ENCODE measurements at regions not wholly inside any gene's neighbourhood (a gene's known extent, or its start where the extent isn't known, plus 50 kb on each side); places are given as distances from the start of the nearest gene placed in this dataset.

- H3K36me3 ChIP-seq (ENCODE audit: low read depth, low read length): no peaks in the 10 kb centered on the region
- H3K9me3 ChIP-seq (ENCODE audit: low read length): no peaks in the 10 kb centered on the region
- H2AFZ ChIP-seq (ENCODE audit: low read length): no peak overlapping the region
- TF ChIP-seq EZH2 (IDR thresholded peaks at IDR 0.05; ENCODE audit: low read length, unreplicated experiment) (no peak), CTCF (conservative IDR thresholded peaks at IDR 0.05; ENCODE audit: low read depth, low read length) (no peak), EZH2phosphoT487 (IDR thresholded peaks at IDR 0.05; ENCODE audit: borderline replicate concordance, low read length) (no peak)
- H3K4me1 ChIP-seq (ENCODE audit: insufficient read depth, low read length): no peaks in the 10 kb centered on the region
- intact Hi-C loops (cut with micrococcal nuclease): no loop called here
- H3K4me2 ChIP-seq (ENCODE audit: low read length): no peak overlapping the region
- DNase-seq (no peak), ATAC-seq (no peak)
- no peaks in the 10 kb centered on the region for H3K9me2 ChIP-seq (replicated peaks; ENCODE audit: low read length)
- no TSS peak for BruUV-seq (replicated peaks)
- no peaks in the 10 kb centered on the region for H4K20me1 ChIP-seq (ENCODE audit: low read length)
- H3K27ac ChIP-seq (ENCODE audit: low read length): no peak overlapping the region
- no peak overlapping the region for H3K4me3 ChIP-seq (ENCODE audit: low read length)
- no peaks in the 10 kb centered on the region for H3K79me2 ChIP-seq (ENCODE audit: low read length)
- H3F3A ChIP-seq (ENCODE audit: low read length, unreplicated experiment): no peaks in the 10 kb centered on the region
- CTCF ChIA-PET: no interaction called here
- H3K9ac ChIP-seq (ENCODE audit: low read length): no peak overlapping the region
- POLR2A ChIA-PET (ENCODE audit: unreplicated experiment): no interaction called here
- no peaks in the 10 kb centered on the region for H3K27me3 ChIP-seq (ENCODE audit: low read length)
Observed at GRCh38 chr9:108684288-108685025, 171.3 kb downstream of the ACTL7B start.

GRCh38 chr9:108683245-108683644 lies 172.5 kb downstream of the ACTL7B start:
- DNase-seq: no peak
- Histone ChIP-seq H3K4me1 (ENCODE audit: insufficient read depth, low read length) (no peaks in the 10 kb centered on the region), H3K27ac (ENCODE audit: low read length) (no peak overlapping the region), H3K36me3 (ENCODE audit: low read depth, low read length) (no peaks in the 10 kb centered on the region), H3K27me3 (ENCODE audit: low read length) (no peaks in the 10 kb centered on the region), H4K20me1 (ENCODE audit: low read length) (no peaks in the 10 kb centered on the region), H3K9me3 (ENCODE audit: low read length) (no peaks in the 10 kb centered on the region), H3K4me3 (ENCODE audit: low read length) (no peak overlapping the region), H3K9ac (ENCODE audit: low read length) (no peak overlapping the region), H3K79me2 (ENCODE audit: low read length) (no peaks in the 10 kb centered on the region), H3K4me2 (ENCODE audit: low read length) (no peak overlapping the region), H3K9me2 (replicated peaks; ENCODE audit: low read length) (no peaks in the 10 kb centered on the region), H3F3A (ENCODE audit: low read length, unreplicated experiment) (no peaks in the 10 kb centered on the region), H2AFZ (ENCODE audit: low read length) (no peak overlapping the region)
- no TSS peak for BruUV-seq (replicated peaks)
- POLR2A ChIA-PET (ENCODE audit: unreplicated experiment): no interaction called here
- intact Hi-C loops (cut with micrococcal nuclease): no loop called here
- ATAC-seq: no peak
- CTCF ChIA-PET: no interaction called here
- no peak for TF ChIP-seq EZH2 (IDR thresholded peaks at IDR 0.05; ENCODE audit: low read length, unreplicated experiment)
- no peak for TF ChIP-seq CTCF (conservative IDR thresholded peaks at IDR 0.05; ENCODE audit: low read depth, low read length)
- no peak for TF ChIP-seq EZH2phosphoT487 (IDR thresholded peaks at IDR 0.05; ENCODE audit: borderline replicate concordance, low read length)

- Histone ChIP-seq H3K36me3 (ENCODE audit: low read depth, low read length) (no peaks in the 10 kb centered on the region), H3K9ac (ENCODE audit: low read length) (no peak overlapping the region), H3K9me2 (replicated peaks; ENCODE audit: low read length) (no peaks in the 10 kb centered on the region), H4K20me1 (ENCODE audit: low read length) (no peaks in the 10 kb centered on the region), H3K79me2 (ENCODE audit: low read length) (no peaks in the 10 kb centered on the region), H3F3A (ENCODE audit: low read length, unreplicated experiment) (no peaks in the 10 kb centered on the region), H3K4me3 (ENCODE audit: low read length) (no peak overlapping the region), H2AFZ (ENCODE audit: low read length) (no peak overlapping the region), H3K27ac (ENCODE audit: low read length) (no peak overlapping the region), H3K4me2 (ENCODE audit: low read length) (no peak overlapping the region), H3K9me3 (ENCODE audit: low read length) (no peaks in the 10 kb centered on the region), H3K27me3 (ENCODE audit: low read length) (no peaks in the 10 kb centered on the region), H3K4me1 (ENCODE audit: insufficient read depth, low read length) (no peaks in the 10 kb centered on the region)
- ChIA-PET CTCF (no interaction called here), POLR2A (ENCODE audit: unreplicated experiment) (interaction anchor here (0.5 kb wide), 1 partner anchor 1227 kb away, joined by 3 read pairs; no protein-coding TSS in a partner anchor)
- BruUV-seq (replicated peaks): no TSS peak
- intact Hi-C loops (cut with micrococcal nuclease): no loop called here
- TF ChIP-seq EZH2phosphoT487 (IDR thresholded peaks at IDR 0.05; ENCODE audit: borderline replicate concordance, low read length) (no peak), EZH2 (IDR thresholded peaks at IDR 0.05; ENCODE audit: low read length, unreplicated experiment) (no peak), CTCF (conservative IDR thresholded peaks at IDR 0.05; ENCODE audit: low read depth, low read length) (no peak)
- ATAC-seq (no peak), DNase-seq (no peak)
Observed at GRCh38 chr9:108681851-108682590, 173.8 kb downstream of the ACTL7B start.
